PC-9 (cell line): ENCODE measurements at regions not wholly inside any gene's neighbourhood (a gene's known extent, or its start where the extent isn't known, plus 50 kb on each side); places are given as distances from the start of the nearest gene placed in this dataset.

ENCODE experiments used
- BruUV-seq: library from RNA; stranded (reverse); fragments of 400-500 nt; replicated peaks from 2 replicates; lab custom pipeline; 2021; lab: Mats Ljungman, UMichigan
- CTCF ChIA-PET: fragments of 300-600 bp; sonication (Branson Sonifier 250); formaldehyde crosslinking; loops from one replicate; lab custom pipeline; 2022; ENCODE audit warnings: antibody characterized with exemption; lab: Charles Lee
- POLR2A ChIA-PET: fragments of 300-600 bp; sonication (Branson Sonifier 250); formaldehyde crosslinking; loops from one replicate; lab custom pipeline; 2022; ENCODE audit warnings: antibody characterized with exemption; ENCODE audit not compliant: unreplicated experiment; lab: Charles Lee
- DNase-seq, 2 experiments: peaks; one replicate each; pipeline versions ENCODE4 v3.0.0 to v3.0.0-alpha.2; 2015 to 2022; ENCODE audit warnings: mixed read lengths in 1 of 2
- H2AFZ ChIP-seq: fragments of 200-600 bp; sonication (generic); 2 replicates; pipeline ENCODE4 v1.8.1; 2017; ENCODE audit warnings: antibody characterized with exemption
- H3F3A ChIP-seq: fragments of 200-600 bp; sonication (generic); 2 replicates; pipeline ENCODE4 v1.8.1; 2017; ENCODE audit warnings: antibody characterized with exemption, mild to moderate bottlenecking, low read depth; ENCODE audit not compliant: insufficient read depth
- H3K27ac ChIP-seq: fragments of 200-600 bp; sonication (generic); 2 replicates; pipeline ENCODE4 v1.6.1; 2016; ENCODE audit warnings: mixed run types
- H3K27me3 ChIP-seq: fragments of 200-600 bp; sonication (generic); 2 replicates; pipeline ENCODE4 v1.6.1; 2016; ENCODE audit warnings: low read depth, mixed run types; ENCODE audit not compliant: insufficient read depth
- H3K36me3 ChIP-seq: fragments of 200-600 bp; sonication (generic); 2 replicates; pipeline ENCODE4 v1.6.1; 2016; ENCODE audit warnings: low read depth, mixed run types
- H3K4me1 ChIP-seq: fragments of 200-600 bp; sonication (generic); replicated peaks from 2 replicates; pipeline ENCODE4 v1.6.1; 2016; ENCODE audit warnings: mixed run types; ENCODE audit not compliant: insufficient read depth
- H3K4me2 ChIP-seq: fragments of 200-600 bp; sonication (generic); 2 replicates; pipeline ENCODE4 v1.6.1; 2017; ENCODE audit warnings: mixed run types
- H3K4me3 ChIP-seq: fragments of 200-600 bp; sonication (generic); 2 replicates; pipeline ENCODE4 v1.6.1; 2016; ENCODE audit warnings: mixed run types
- H3K79me2 ChIP-seq: fragments of 200-600 bp; sonication (generic); 2 replicates; pipeline ENCODE4 v1.6.1; 2017; ENCODE audit warnings: low read depth, mixed run types
- H3K9me2 ChIP-seq: fragments of 200-600 bp; sonication (generic); 2 replicates; pipeline ENCODE4 v1.8.1; 2017; ENCODE audit warnings: mild to moderate bottlenecking; ENCODE audit not compliant: insufficient read depth
- H3K9me3 ChIP-seq: fragments of 200-600 bp; sonication (generic); 2 replicates; pipeline ENCODE4 v1.8.1; 2016; ENCODE audit warnings: low read depth; ENCODE audit not compliant: insufficient read depth
- H4K20me1 ChIP-seq: fragments of 200-600 bp; sonication (generic); 2 replicates; pipeline ENCODE4 v1.8.1; 2017; ENCODE audit not compliant: insufficient read depth
- EZH2 ChIP-seq: fragments of 200-600 bp; sonication (generic); IDR thresholded peaks from 2 replicates; pipeline ENCODE4 v1.8.0; 2017; ENCODE audit warnings: antibody characterized with exemption, low read depth
- intact Hi-C: fragments of 100-400 bp; cut with micrococcal nuclease; formaldehyde crosslinking; loops from one replicate; pipeline ENCODE4 v1.10.0; 2022; ENCODE audit not compliant: unreplicated experiment
- TF ChIP-seq, protein P1 (sequence below): fragments of 200-600 bp; sonication (generic); conservative IDR thresholded peaks from 2 replicates; pipeline ENCODE4 v1.6.1; 2017; ENCODE audit warnings: mixed run types, antibody characterized with exemption, mild to moderate bottlenecking, moderate library complexity

DNA sequence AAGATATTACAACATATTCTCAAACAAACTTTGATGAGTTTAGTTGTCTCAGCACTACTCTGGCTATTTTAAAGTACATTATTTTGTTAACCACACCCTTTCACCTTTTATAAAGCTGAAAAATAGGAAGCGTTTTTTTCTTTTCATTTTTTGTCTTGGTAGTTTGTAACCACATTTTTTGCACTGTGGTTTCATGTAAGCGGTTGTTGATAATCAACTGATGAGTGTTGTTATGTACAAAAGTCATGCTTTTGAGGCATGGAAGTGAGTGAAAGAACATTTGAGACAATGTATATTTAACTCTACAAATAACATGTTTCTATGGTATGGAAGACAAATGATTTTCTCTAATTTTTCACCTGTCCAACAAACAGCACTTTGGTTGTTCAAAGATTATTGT lies 52.1 kb upstream of the ATP2B1 start:
- Histone ChIP-seq H3F3A (peaks cover 46% of the 10 kb centered on the region), H3K9me3 (peaks cover 16% of the 10 kb centered on the region), H3K27ac (no peak overlapping the region), H3K79me2 (no peaks in the 10 kb centered on the region), H3K9me2 (no peaks in the 10 kb centered on the region; the same call in 1 of the 2 replicates), H2AFZ (no peak overlapping the region), H3K36me3 (no peaks in the 10 kb centered on the region), H3K27me3 (no peaks in the 10 kb centered on the region), H3K4me3 (no peak overlapping the region), H3K4me1 (peaks cover 57% of the 10 kb centered on the region), H4K20me1 (no peaks in the 10 kb centered on the region), H3K4me2 (no peak overlapping the region)
- intact Hi-C loops: no loop called here
- no TSS peak for BruUV-seq
- TF ChIP-seq, protein P1, sequence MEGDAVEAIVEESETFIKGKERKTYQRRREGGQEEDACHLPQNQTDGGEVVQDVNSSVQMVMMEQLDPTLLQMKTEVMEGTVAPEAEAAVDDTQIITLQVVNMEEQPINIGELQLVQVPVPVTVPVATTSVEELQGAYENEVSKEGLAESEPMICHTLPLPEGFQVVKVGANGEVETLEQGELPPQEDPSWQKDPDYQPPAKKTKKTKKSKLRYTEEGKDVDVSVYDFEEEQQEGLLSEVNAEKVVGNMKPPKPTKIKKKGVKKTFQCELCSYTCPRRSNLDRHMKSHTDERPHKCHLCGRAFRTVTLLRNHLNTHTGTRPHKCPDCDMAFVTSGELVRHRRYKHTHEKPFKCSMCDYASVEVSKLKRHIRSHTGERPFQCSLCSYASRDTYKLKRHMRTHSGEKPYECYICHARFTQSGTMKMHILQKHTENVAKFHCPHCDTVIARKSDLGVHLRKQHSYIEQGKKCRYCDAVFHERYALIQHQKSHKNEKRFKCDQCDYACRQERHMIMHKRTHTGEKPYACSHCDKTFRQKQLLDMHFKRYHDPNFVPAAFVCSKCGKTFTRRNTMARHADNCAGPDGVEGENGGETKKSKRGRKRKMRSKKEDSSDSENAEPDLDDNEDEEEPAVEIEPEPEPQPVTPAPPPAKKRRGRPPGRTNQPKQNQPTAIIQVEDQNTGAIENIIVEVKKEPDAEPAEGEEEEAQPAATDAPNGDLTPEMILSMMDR: no peak
- TF ChIP-seq EZH2: no peak
- ChIA-PET POLR2A (no interaction called here), CTCF (no interaction called here)
- DNase-seq: no peak
